Activated CD4-positive, alpha-beta T cell treated with anti-CD3 and anti-CD28 coated beads, Interleukin-10, Interleukin-2, amounts not matched to agents 100 ng/mL and 50 ng/mL, durations not matched to agents 16 hours and 8 hours (primary cell): ENCODE measurements at regions not wholly inside any gene's neighbourhood (a gene's known extent, or its start where the extent isn't known, plus 50 kb on each side); places are given as distances from the start of the nearest gene placed in this dataset.

ENCODE experiments used
- DNase-seq: peaks from one replicate; pipeline ENCODE4 v3.0.0-alpha.2; 2020

GRCh38 chr4:66923081-66923865 is 622.0 kb downstream of the CENPC start:
- no peak for DNase-seq

GRCh38 chr4:66921433-66921832 is 623.9 kb downstream of the CENPC start:
- DNase-seq, result no peak

- no peak for DNase-seq
Observed at GRCh38 chr4:66920514-66920913, 624.8 kb downstream of the CENPC start.

- no peak for DNase-seq
Observed at GRCh38 chr4:66911880-66912279, 633.4 kb downstream of the CENPC start.

GRCh38 chr4:66906314-66906713 is 639.0 kb downstream of the CENPC start:
- no peak for DNase-seq

GRCh38 chr4:66899422-66900065 is 645.8 kb downstream of the CENPC start:
- no peak for DNase-seq

GRCh38 chr4:66893807-66894206 is 651.5 kb downstream of the CENPC start:
- no peak for DNase-seq

GRCh38 chr4:66887061-66887460 is 658.2 kb downstream of the CENPC start:
- no peak for DNase-seq

- no peak for DNase-seq
Observed at GRCh38 chr4:66885501-66886165, 659.7 kb downstream of the CENPC start.

GRCh38 chr4:66876946-66877345 is 668.4 kb downstream of the CENPC start:
- DNase-seq, result no peak

- DNase-seq, result no peak
Observed at GRCh38 chr4:66872661-66873060, 672.6 kb downstream of the CENPC start.

GRCh38 chr4:66863481-66863880 is 681.8 kb downstream of the CENPC start:
- no peak for DNase-seq

- DNase-seq, result no peak
Observed at GRCh38 chr4:66855956-66856355, 689.3 kb downstream of the CENPC start.

GRCh38 chr4:66853845-66854244 is 691.5 kb downstream of the CENPC start:
- no peak for DNase-seq

GRCh38 chr4:66852843-66853242 is 692.5 kb downstream of the CENPC start:
- DNase-seq, result no peak

GRCh38 chr4:66849596-66849995 is 695.7 kb downstream of the CENPC start:
- DNase-seq, result no peak

- no peak for DNase-seq
Observed at GRCh38 chr4:66842724-66843088, 702.6 kb downstream of the CENPC start.

- no peak for DNase-seq
Observed at GRCh38 chr4:66842026-66842723, 703.1 kb downstream of the CENPC start.

- DNase-seq, result no peak
Observed at GRCh38 chr4:66840178-66840577, 705.1 kb downstream of the CENPC start.

GRCh38 chr4:66837279-66837922 is 707.9 kb downstream of the CENPC start:
- no peak for DNase-seq

GRCh38 chr4:66829310-66829709 is 716.0 kb downstream of the CENPC start:
- no peak for DNase-seq

GRCh38 chr4:66820681-66821080 is 724.6 kb downstream of the CENPC start:
- no peak for DNase-seq

GRCh38 chr4:66814277-66814676 is 731.0 kb downstream of the CENPC start:
- DNase-seq, result no peak
